ENCODE measurements at regions not wholly inside any gene's neighbourhood (a gene's known extent, or its start where the extent isn't known, plus 50 kb on each side); places are given as distances from the start of the nearest gene placed in this dataset.
A peak's percentile ranks its signal among the peaks of the same experiment; 100 is the strongest.

- peaks cover 8% of the 10 kb centered on the region for H3K9me3 ChIP-seq (ENCODE audit: low read depth)
- H3K4me3 ChIP-seq, result no peak overlapping the region
- H3K36me3 ChIP-seq (replicated peaks; ENCODE audit: insufficient read depth, low read depth), result no peaks in the 10 kb centered on the region
- H4K20me1 ChIP-seq (ENCODE audit: insufficient read depth, poor library complexity, severe bottlenecking), result no peaks in the 10 kb centered on the region
- no peak for DNase-seq (ENCODE audit: low spot score)
- H3K4me2 ChIP-seq, result no peak overlapping the region
- no peak overlapping the region for H2AFZ ChIP-seq
- WGBS (ENCODE audit: low lambda C conversion rate, missing lambda C conversion rate), result 97% methylated on average over 12 of the region's 12 CpGs
- H3K9me2 ChIP-seq (replicated peaks; ENCODE audit: insufficient read depth), result no peaks in the 10 kb centered on the region
- H3K27me3 ChIP-seq, result no peaks in the 10 kb centered on the region
- no peak overlapping the region for H3K27ac ChIP-seq
- TF ChIP-seq CTCF (IDR thresholded peaks at IDR 0.05; ENCODE audit: poor library complexity) (no peak), EZH2phosphoT487 (IDR thresholded peaks at IDR 0.05; ENCODE audit: low read depth, severe bottlenecking, unreplicated experiment) (no peak), EZH2 (IDR thresholded peaks at IDR 0.05; ENCODE audit: borderline replicate concordance) (no peak)
- no peaks in the 10 kb centered on the region for H3K79me2 ChIP-seq
- H3K4me1 ChIP-seq (ENCODE audit: insufficient read depth), result no peaks in the 10 kb centered on the region
These were observed 144.3 kb upstream of the ADARB2 start for GRCh38 chr10:1881636-1882035.

DNA sequence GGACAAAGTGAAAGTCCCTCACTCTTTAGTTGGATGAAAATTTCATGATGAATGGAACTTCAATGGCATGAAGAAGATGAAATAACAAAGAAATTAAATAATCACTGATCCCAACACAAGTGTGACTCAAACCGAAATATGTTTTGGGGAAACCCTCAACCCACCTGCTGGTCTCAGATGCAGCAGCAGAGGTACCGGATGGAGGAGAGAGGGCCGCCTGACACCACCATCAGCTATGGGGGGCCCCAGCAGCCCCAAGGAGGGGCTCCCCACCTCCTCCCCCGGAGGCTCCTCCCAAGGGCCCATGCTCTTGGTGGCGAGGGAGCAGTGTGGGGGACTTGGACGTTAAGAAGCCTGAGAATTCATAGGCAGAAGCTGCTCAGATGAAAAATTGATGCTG is 137.2 kb upstream of the ADARB2 start:
- no peaks in the 10 kb centered on the region for H3K36me3 ChIP-seq (replicated peaks; ENCODE audit: insufficient read depth, low read depth)
- H3K4me1 ChIP-seq (ENCODE audit: insufficient read depth), result no peaks in the 10 kb centered on the region
- peak overlapping the region; percentile 71 for H3K27ac ChIP-seq
- no peaks in the 10 kb centered on the region for H3K9me3 ChIP-seq (ENCODE audit: low read depth)
- no peaks in the 10 kb centered on the region for H3K9me2 ChIP-seq (replicated peaks; ENCODE audit: insufficient read depth)
- H2AFZ ChIP-seq, result no peak overlapping the region
- DNase-seq (ENCODE audit: low spot score), result no peak
- no peaks in the 10 kb centered on the region for H4K20me1 ChIP-seq (ENCODE audit: insufficient read depth, poor library complexity, severe bottlenecking)
- H3K4me2 ChIP-seq, result no peak overlapping the region
- H3K79me2 ChIP-seq, result no peaks in the 10 kb centered on the region
- TF ChIP-seq EZH2phosphoT487 (IDR thresholded peaks at IDR 0.05; ENCODE audit: low read depth, severe bottlenecking, unreplicated experiment) (no peak), EZH2 (IDR thresholded peaks at IDR 0.05; ENCODE audit: borderline replicate concordance) (no peak), CTCF (IDR thresholded peaks at IDR 0.05; ENCODE audit: poor library complexity) (no peak)
- 83% methylated on average over 6 of the region's 6 CpGs for WGBS (ENCODE audit: low lambda C conversion rate, missing lambda C conversion rate)
- no peak overlapping the region for H3K4me3 ChIP-seq
- no peaks in the 10 kb centered on the region for H3K27me3 ChIP-seq

- no peaks in the 10 kb centered on the region for H3K79me2 ChIP-seq
- no peaks in the 10 kb centered on the region for H3K9me2 ChIP-seq (replicated peaks; ENCODE audit: insufficient read depth)
- no peak overlapping the region for H2AFZ ChIP-seq
- H4K20me1 ChIP-seq (ENCODE audit: insufficient read depth, poor library complexity, severe bottlenecking), result no peaks in the 10 kb centered on the region
- no peaks in the 10 kb centered on the region for H3K4me1 ChIP-seq (ENCODE audit: insufficient read depth)
- peak overlapping the region; percentile 71 for H3K27ac ChIP-seq
- TF ChIP-seq EZH2 (IDR thresholded peaks at IDR 0.05; ENCODE audit: borderline replicate concordance) (no peak), CTCF (IDR thresholded peaks at IDR 0.05; ENCODE audit: poor library complexity) (no peak), EZH2phosphoT487 (IDR thresholded peaks at IDR 0.05; ENCODE audit: low read depth, severe bottlenecking, unreplicated experiment) (no peak)
- H3K4me2 ChIP-seq, result no peak overlapping the region
- WGBS (ENCODE audit: low lambda C conversion rate, missing lambda C conversion rate), result 70% methylated on average over 7 of the region's 7 CpGs
- no peaks in the 10 kb centered on the region for H3K27me3 ChIP-seq
- no peaks in the 10 kb centered on the region for H3K36me3 ChIP-seq (replicated peaks; ENCODE audit: insufficient read depth, low read depth)
- DNase-seq (ENCODE audit: low spot score), result peak; percentile 64
- H3K9me3 ChIP-seq (ENCODE audit: low read depth), result no peaks in the 10 kb centered on the region
- H3K4me3 ChIP-seq, result no peak overlapping the region
These were observed 136.5 kb upstream of the ADARB2 start for GRCh38 chr10:1873661-1874315.
